Activated CD4-positive, alpha-beta T cell treated with anti-CD3 and anti-CD28 coated beads for 1 hour (primary cell): ENCODE measurements at regions not wholly inside any gene's neighbourhood (a gene's known extent, or its start where the extent isn't known, plus 50 kb on each side); places are given as distances from the start of the nearest gene placed in this dataset.

Source experiments
- DNase-seq: peaks from one replicate; pipeline ENCODE4 v3.0.0-alpha.2; 2020

GRCh38 chr2:174667250-174667860, 69.8 kb upstream of the WIPF1 start:
- no peak for DNase-seq

- DNase-seq, result no peak
Measured at GRCh38 chr2:174666845-174667244, 69.2 kb upstream of the WIPF1 start.

GRCh38 chr2:174666312-174666711, 68.7 kb upstream of the WIPF1 start:
- DNase-seq, result no peak

GRCh38 chr2:174664084-174664759, 66.6 kb upstream of the WIPF1 start:
- DNase-seq, result no peak

GRCh38 chr2:174663550-174663949, 65.9 kb upstream of the WIPF1 start:
- no peak for DNase-seq

- no peak for DNase-seq
Measured at GRCh38 chr2:174662859-174663258, 65.3 kb upstream of the WIPF1 start.

GRCh38 chr2:174662459-174662858, 64.9 kb upstream of the WIPF1 start:
- no peak for DNase-seq

GRCh38 chr2:174660984-174661675, 63.5 kb upstream of the WIPF1 start:
- no peak for DNase-seq

- DNase-seq, result no peak
Measured at GRCh38 chr2:174659069-174659900, 61.7 kb upstream of the WIPF1 start.

- DNase-seq, result no peak
Measured at GRCh38 chr2:174656676-174657176, 59.1 kb upstream of the WIPF1 start.

GRCh38 chr2:174656035-174656434, 58.4 kb upstream of the WIPF1 start:
- DNase-seq, result no peak

- no peak for DNase-seq
Measured at GRCh38 chr2:174654419-174654941, 56.9 kb upstream of the WIPF1 start.

- DNase-seq, result no peak
Measured at GRCh38 chr2:174648896-174649295, 51.3 kb upstream of the WIPF1 start.
